ENCODE measurements at regions not wholly inside any gene's neighbourhood (a gene's known extent, or its start where the extent isn't known, plus 50 kb on each side); places are given as distances from the start of the nearest gene placed in this dataset.

DNA sequence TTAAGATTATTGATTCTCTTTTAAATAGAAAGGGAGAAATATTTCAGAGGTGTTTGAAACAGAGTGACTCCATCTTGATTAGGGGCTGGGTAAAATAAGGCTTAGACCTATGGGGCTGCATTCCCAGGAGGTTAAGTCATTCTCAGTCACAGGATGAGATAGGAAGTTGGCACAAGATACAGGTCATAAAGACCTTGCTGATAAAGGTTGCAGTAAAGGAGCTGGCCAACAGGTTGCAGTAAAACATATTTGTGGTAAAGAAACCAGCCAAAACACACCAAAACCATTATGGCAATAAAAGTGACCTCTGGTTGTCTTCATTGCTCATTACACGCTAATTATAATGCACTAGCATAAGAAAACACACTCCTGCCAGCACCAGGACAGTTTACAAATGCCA lies 165.0 kb downstream of the SPIN4 start:
- Histone ChIP-seq H2AFZ (ENCODE audit: low read depth, low read length) (no peak overlapping the region), H3K9me3 (replicated peaks; ENCODE audit: control insufficient read depth, insufficient read depth, low read depth, low read length) (no peaks in the 10 kb centered on the region), H3K4me2 (ENCODE audit: insufficient read depth, low read length) (no peak overlapping the region), H3K9ac (ENCODE audit: insufficient read depth in 1 of 2, low read depth in 2 of 2, low read length in 2 of 2) (no peak overlapping the region; a peak in 1 of 4 replicates), H4K20me1 (replicated peaks; ENCODE audit: control insufficient read depth, insufficient read depth, low read length) (no peaks in the 10 kb centered on the region), H3K9me1 (ENCODE audit: control insufficient read depth, insufficient read depth, low read length) (no peaks in the 10 kb centered on the region), H3K36me3 (ENCODE audit: control insufficient read depth, insufficient read depth, low read length) (no peaks in the 10 kb centered on the region), H3K4me3 (no peak overlapping the region), H3K27ac (ENCODE audit: extremely low read depth, low read depth, low read length) (no peak overlapping the region), H3K27me3 (ENCODE audit: control insufficient read depth in 2 of 2, insufficient read depth in 2 of 2, low read length in 2 of 2) (no peaks in the 10 kb centered on the region), H3K4me1 (replicated peaks in 1 of 2; ENCODE audit: control insufficient read depth in 2 of 2, insufficient read depth in 2 of 2, low read length in 2 of 2) (no peaks in the 10 kb centered on the region), H3K79me2 (ENCODE audit: control insufficient read depth, insufficient read depth, low read length) (no peaks in the 10 kb centered on the region)
- no peak for ATAC-seq
- TF ChIP-seq SIN3A (IDR thresholded peaks at IDR 0.05; ENCODE audit: borderline replicate concordance in 2 of 2, control insufficient read depth in 1 of 2, low read depth in 2 of 2, low read length in 2 of 2) (no peak), GABPB1 (CRISPR knock-in tag; IDR thresholded peaks at IDR 0.05) (no peak), TAF1 (IDR thresholded peaks at IDR 0.05; ENCODE audit: control insufficient read depth, extremely low read depth, insufficient read depth, low read length, severe bottlenecking) (no peak), U2AF2 (optimal IDR thresholded peaks at IDR 0.05; ENCODE audit: low read depth, low read length) (no peak), ARNT (IDR thresholded peaks at IDR 0.05) (no peak), PRMT5 (CRISPR knock-in tag; IDR thresholded peaks at IDR 0.05) (no peak), CHCHD3 (CRISPR knock-in tag; IDR thresholded peaks at IDR 0.05) (no peak), CXXC5 (CRISPR knock-in tag; IDR thresholded peaks at IDR 0.05) (no peak), SRSF1 (IDR thresholded peaks at IDR 0.05; ENCODE audit: low read depth, low read length) (no peak), GATAD2B (IDR thresholded peaks at IDR 0.05; ENCODE audit: borderline replicate concordance) (no peak), ZNF232 (CRISPR knock-in tag; IDR thresholded peaks at IDR 0.05) (no peak)
- TF ChIP-seq, protein P1, sequence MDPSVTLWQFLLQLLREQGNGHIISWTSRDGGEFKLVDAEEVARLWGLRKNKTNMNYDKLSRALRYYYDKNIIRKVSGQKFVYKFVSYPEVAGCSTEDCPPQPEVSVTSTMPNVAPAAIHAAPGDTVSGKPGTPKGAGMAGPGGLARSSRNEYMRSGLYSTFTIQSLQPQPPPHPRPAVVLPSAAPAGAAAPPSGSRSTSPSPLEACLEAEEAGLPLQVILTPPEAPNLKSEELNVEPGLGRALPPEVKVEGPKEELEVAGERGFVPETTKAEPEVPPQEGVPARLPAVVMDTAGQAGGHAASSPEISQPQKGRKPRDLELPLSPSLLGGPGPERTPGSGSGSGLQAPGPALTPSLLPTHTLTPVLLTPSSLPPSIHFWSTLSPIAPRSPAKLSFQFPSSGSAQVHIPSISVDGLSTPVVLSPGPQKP (CRISPR knock-in tag; IDR thresholded peaks at IDR 0.05), result no peak
- TF ChIP-seq, protein P2, sequence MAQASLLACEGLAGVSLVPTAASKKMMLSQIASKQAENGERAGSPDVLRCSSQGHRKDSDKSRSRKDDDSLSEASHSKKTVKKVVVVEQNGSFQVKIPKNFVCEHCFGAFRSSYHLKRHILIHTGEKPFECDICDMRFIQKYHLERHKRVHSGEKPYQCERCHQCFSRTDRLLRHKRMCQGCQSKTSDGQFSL (CRISPR knock-in tag; IDR thresholded peaks at IDR 0.05), result no peak
- TF ChIP-seq, protein P2 (tag; IDR thresholded peaks at IDR 0.05), result no peak
- TF ChIP-seq, protein P3, sequence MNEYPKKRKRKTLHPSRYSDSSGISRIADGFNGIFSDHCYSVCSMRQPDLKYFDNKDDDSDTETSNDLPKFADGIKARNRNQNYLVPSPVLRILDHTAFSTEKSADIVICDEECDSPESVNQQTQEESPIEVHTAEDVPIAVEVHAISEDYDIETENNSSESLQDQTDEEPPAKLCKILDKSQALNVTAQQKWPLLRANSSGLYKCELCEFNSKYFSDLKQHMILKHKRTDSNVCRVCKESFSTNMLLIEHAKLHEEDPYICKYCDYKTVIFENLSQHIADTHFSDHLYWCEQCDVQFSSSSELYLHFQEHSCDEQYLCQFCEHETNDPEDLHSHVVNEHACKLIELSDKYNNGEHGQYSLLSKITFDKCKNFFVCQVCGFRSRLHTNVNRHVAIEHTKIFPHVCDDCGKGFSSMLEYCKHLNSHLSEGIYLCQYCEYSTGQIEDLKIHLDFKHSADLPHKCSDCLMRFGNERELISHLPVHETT (CRISPR knock-in tag; conservative IDR thresholded peaks at IDR 0.05 in 1 of 2, IDR thresholded peaks at IDR 0.05 in 1 of 2), result no peak
- no TSS peak for BruUV-seq (replicated peaks)
- no peak for DNase-seq (ENCODE audit: extremely low read depth in 1 of 4, low spot score in 3 of 4)
- intact Hi-C loops (cut with micrococcal nuclease) (no loop called here), in situ Hi-C loops (cut with MboI) (no loop called here)
- ChIA-PET CTCF (ENCODE audit: low intra/inter-chr PET ratio) (no interaction called here), POLR2A (no interaction called here)
- WGBS (ENCODE audit: insufficient coverage, low coverage, missing lambda C conversion rate), result 0% methylated on average over 1 of the region's 1 CpG
- FAIRE-seq, result no peak

Measured in K562 (cell line).